Cerebellar nuclear complex (tissue), 1 donor: ENCODE measurements at regions not wholly inside any gene's neighbourhood (a gene's known extent, or its start where the extent isn't known, plus 50 kb on each side); places are given as distances from the start of the nearest gene placed in this dataset.

Experiments
- DNase-seq, 2 experiments: peaks; one replicate each; lab custom pipeline; 2025; lab: John Stamatoyannopoulos, UW

DNA sequence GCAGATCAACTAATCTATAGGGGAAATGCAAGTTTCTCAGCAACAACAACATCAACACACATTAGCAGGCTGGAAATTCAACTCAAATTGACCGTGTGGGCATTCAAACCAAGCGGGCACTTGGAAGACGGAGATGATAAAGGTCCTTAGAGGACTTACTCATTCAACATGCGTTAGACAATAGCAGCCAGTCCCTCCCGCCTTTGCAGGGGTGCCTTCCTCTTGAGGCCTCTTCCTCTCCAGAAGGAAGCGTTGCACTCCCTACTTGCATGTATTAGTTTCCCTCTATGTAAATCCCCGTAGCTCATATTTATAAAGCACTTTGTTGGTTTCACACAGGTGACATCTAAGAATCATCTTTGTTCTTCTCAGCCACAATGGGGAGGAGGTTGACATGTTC, 300.8 kb upstream of the STXBP5 start:
- DNase-seq = no peak

DNA sequence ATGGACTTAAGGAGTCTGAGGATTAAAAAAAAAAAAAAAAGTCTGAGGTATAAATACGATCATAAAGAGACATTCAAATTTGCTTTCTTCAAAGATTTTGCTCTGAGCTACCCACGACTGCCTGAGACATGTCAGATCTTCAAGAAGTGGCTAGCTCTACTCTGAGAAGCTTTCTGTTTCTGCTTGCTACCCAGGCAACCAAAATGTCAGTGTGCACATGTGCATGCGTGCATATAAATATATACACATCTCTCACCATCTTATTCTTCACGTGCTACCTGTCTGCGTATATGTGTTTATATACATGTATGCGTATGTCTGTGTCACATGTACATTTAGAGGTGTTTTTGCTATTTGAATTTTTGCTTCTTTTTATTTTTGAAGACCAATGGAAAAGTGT, 299.6 kb upstream of the STXBP5 start:
- no peak for DNase-seq

DNA sequence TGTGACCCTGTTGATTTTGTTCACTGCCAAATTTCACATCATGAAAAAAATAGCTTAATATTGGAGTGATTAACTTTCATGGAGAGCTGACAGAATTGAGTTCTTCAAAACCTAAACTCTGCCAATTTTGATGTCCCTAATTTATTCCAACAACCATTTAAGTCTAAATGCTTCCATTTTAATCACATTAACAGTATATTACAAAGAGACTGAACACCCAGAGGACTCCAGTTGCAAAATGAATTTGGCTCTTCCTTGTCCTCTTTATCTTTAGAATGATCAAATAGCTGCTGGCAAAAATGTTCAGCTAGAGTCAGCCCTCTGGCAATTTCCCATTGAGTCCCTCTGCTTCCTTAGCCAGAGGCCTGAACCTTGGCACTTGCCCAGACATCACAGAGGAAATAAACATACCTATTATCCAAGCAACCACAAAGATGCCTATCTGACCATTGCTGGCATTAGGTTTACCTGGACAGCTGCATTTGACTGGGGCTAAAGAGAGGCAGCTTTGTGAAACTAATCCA, 299.0 kb upstream of the STXBP5 start:
- no peak for DNase-seq

DNA sequence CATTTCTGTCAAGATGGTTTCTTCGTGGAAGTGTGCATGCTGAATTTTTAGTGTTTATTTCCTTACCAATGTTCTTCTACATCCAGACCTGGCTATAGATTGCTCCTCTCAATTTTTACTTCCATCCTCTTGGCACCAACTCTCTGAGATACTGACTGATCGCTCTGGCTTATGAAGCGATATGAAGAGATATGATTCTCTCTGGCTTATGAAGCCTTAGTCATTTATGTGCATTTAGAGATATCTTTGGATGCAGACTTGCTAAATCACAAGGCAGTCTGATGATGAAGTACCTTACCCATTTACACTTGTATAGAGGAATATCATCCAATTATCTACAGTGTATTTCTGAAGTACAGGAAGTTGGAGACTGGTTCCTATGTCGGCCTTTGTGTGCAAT, 295.4 kb upstream of the STXBP5 start:
- no peak for DNase-seq

DNA sequence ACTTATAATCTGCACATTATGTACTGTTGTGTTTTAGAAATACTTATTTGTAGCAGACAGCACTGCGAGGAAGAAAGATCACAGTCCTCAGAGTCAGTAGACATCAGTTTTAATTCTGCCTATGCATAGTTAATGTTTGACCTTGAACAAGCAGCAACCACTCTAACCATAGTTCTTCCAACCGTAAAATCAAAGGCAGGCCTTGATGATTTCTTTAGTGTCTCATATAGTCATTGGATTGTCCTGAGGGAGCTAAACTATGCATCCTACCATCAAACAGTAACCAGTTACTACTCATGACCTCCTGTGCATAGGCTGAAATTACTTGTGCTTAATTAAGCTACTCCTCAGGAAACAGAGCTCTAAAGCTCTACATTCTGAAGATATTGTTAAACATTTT, 294.8 kb upstream of the STXBP5 start:
- DNase-seq = no peak

DNA sequence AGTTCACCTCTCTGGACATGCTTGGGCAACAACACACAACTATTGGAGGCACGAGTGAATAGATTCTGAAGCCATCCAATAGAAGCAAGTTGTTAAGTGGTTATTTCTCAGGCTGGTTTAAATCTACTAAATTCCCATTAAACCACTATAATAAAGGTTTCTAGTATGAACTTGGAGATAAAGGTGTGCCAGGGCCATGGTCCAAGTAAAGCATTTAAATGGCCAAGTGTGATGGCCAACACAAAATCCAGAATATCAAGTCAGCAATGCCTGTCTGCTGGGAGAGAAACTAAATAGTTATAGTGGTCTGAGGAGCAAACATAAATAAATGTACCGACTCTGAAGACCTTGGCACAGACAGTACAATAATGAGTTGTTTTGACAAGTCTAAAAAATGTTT, 294.3 kb upstream of the STXBP5 start:
- DNase-seq = no peak

DNA sequence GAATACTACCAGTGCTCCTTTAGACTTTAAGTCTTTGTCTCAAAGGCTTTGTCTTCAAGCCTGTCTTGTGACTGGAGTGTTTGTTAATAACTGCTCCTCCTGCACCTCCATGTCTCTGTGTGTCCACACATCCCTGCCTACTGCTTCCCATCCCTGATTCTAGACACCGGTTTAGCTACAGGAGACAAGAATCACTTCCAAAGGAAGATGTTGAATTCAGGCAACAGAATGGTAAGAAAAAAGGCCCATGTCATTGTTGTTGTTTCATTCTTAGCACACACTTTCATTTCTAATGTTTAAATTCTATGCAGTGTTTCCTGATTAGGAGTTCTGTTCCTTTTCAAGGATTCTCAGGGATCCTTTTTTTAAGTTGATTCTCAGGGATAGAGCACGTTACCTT, 293.6 kb upstream of the STXBP5 start:
- no peak for DNase-seq

DNA sequence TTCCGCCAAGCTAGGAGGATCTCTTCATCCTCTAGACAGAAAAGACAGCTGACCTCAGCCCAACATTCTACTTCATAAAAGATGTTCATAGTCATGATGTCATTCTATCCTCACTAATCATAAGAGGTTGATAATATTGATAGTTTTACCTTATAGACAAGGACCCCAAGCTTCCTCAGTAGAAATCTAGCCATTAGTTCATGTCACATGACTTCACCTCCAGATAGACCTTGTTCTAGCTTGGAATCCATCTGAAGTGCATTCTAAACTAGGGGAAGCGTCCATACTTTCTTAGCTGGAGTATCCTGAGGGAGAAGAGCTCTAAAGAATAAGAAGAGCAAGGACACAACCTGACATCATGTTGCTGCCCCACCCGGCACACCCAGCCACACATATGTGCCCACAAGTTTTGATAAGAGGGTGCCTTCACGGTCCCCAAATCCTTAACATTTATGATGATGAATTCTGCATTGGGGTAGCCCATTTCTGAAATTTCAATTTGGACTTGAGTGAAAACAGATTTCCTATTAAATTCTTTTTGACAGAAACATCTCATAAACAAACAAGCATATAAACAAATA, 292.5 kb upstream of the STXBP5 start:
- DNase-seq = no peak

DNA sequence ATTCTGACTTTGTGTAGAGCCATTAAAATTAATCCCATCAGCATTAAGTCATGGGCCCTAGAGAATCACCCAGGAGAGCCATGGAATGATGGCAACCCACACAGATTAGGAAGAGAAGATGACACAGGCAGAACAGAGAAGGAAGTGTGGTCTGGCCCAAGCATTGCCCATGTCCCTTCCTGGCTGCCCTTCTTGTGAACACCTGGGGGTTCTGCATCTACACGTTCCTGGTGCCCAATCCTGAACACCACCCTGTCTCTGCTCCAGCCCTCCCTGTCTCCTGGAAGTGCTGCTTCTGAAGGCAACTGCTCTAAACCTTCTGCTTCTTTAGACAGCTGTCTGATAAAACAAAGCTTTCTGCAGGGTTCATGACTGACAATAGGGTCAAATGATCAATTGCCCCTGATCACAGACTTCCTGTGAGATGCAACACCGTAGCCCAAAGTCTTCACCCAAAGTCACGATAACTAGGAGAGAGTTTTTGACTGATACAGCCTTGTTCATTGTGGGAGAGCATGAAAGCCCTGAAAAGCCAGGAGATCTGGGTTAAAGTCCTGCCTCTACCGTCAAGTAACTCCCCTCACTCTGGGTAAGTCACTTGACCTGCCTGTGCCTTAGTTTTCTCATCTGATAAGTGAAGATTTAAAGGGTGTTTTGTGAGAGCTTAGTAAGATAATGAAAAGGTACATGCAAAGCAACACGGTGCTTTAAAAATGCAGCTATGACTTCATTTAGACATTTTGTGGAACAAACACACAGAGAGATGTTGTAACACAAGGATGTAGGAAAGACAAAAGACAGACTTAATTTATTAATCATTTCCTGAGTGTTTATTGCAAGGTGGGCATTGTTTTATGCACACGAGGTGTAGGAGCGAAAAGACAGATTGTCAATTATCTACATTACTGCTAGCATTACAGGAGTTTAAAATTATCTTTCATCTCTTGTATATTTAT, 291.2 kb upstream of the STXBP5 start:
- no peak for DNase-seq

DNA sequence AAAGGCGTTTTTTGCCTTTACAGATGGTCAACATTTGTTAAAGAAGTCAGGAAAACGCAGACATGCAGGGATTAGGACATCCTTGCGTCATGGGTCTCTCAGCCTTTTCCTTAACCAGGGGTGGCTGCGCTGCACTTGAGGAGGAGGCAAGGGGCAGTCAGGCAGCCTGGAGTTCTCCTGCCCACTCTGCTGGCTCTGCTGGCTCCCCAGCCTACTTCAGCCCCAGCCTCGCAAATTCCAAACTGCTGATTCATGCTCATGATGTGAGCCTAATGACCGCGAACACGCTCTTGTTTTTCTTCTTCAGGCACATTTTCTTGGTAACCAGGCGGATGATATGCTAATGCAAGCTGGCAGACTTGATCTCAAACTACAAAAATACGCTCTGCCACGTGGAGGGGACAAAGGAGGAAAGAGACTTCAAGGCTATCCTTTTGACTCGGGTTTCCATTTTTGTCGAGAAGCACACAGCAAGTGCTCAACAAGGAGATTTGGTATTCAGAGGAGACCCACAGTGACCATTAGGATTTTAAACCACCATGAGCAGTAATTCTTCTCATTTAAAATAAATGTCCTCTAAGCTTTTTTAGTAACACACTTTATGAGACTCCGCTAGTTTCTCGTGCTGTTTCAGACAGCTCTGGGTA, 290.3 kb upstream of the STXBP5 start:
- DNase-seq = no peak

DNA sequence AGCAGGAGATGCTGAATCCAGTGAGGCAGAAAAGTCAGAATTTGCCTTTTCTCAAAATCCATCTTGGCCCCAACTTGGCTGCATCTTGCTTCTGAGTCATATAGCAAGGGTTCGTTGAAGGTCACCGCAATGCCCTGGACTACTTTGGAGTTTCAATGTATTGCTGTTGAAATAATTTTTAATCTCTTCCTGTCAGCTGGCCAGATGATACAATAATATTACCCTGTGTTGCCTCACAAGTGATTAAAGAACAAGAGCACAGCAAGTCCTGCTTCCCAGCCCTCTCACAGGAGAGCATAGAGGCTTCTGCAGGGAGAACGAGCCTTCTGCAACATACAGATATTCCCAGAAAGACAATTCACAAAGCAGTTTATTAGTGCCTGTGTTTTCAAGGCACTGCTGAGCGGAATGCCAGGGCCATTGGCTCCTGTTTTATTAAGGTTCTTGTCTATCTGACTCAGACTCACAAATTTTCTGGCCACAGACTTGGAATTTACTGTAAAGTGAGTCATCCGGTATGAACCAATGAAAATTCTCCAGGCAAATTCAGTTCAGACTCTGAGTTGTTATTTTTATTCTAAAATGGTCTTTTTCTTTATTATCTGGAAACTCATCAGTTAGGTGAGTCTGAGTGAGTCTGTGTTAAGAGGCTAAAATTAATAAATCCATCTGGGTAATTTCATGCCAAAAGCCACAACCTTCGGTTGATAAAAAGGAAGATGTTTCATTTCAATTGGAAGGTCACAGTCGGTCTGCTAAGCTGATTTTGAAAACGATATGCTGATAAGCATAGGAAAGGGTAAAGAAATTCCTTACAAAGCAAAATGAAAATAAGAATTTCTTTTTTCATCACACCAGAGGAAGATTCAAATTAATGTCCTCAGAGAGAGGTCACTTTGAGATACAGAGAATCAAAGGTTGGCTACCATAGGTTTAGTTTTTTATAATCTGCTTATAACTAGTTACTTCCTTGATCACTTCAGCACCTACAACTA, 289.4 kb upstream of the STXBP5 start:
- DNase-seq = no peak

DNA sequence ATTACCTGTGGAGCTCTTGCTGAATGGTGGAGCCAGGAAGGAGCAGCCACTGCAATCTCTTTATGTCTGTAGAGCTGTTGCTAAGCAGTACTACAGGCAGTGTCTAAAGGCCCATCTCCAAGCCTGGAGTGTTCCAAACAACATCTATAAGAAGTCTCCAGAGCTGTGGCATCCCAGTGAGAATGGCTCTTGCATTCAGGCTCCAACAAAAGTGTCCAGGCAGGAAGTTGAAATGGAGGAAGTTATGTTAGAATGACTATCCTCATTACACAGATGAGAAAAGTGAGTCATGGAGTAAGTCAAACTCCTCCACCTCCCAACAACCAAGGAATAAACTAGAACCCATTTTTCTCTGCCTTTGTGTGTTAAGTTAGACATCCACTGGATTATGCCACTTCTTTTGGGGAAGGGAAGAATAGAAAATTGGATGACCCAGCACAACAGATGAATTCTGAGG, 288.5 kb upstream of the STXBP5 start:
- no peak for DNase-seq

DNA sequence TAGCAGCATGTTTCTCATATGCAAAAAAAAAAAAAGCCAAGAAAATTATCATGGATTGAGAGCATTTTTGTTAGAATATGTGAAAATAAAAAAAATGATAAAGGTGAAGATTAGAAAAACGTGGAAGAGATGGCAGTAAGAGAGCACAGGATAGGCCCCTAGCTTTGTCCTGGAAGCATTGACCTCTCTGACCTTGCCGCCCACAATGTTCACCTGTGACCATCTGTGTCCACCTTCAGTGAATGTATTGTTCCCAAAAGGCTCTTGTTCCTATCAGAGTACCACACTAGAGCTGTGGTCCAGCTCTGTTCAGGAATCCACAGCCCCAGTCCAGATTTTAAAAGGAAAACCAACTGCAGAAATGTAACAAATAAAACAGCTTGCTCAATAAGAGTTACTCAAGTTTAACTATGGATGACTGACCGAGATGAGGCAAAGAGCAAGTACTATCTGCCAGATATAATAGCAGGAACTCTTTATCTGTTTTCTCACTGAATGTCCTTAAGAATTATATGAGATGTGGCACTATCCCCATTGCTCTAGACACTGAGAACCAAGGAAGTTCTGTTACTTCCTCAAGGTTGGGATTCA, 287.7 kb upstream of the STXBP5 start:
- DNase-seq = no peak

DNA sequence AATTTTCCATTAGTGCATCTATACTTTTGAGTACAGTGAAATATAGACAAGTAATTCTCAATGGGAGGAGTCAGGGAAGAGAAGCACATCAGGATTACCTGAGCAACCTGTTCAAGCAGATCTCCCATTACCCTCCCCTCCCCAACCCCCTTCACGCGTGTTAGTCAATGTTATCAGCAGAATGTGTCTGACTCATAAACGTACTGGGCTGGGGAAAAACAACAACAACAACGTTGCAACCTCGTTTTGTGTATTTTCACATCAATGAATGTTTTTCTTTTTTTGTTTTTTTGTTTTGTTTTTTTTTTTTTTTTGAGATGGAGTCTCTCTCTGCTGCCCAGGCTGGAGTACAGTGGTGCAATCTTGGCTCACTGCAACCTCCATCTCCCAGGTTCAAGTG, 287.0 kb upstream of the STXBP5 start:
- DNase-seq = no peak

DNA sequence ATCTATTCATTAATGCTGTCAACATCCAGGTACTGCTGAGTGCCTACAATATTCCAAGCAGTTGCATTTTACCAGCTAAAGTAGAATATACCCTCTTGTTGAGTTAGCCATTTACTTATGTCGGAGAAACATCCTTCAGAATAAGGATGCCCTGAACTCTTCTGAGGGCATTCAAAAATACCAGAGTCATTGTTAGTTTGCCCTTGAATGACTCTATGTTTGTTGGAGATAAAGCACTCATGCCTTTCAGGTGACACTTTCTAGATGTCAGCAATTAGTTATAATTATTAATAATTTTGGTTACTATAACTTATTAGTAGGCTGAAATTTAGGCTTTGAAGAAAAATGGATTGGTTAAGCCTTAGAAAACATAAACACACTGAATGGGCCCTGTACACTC, 286.2 kb upstream of the STXBP5 start:
- DNase-seq = no peak

DNA sequence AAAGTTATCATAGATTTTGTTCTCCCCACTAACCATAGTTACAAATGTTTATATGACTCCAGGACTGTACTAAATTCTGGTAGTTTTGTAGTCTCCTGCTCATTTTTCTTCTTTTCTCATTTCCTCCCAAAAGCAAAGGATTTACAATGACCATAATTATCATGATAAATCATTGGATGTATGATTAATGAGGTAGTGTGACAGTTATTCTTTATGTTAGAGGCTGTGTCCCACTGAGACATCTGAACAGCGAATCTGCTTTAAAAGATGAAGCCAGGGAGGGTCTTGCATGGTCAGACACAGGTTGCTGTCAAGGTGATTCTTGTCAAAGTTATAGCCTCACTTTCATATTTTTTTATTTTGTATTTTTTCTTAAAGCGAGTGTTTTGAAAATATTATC, 285.2 kb upstream of the STXBP5 start:
- no peak for DNase-seq

DNA sequence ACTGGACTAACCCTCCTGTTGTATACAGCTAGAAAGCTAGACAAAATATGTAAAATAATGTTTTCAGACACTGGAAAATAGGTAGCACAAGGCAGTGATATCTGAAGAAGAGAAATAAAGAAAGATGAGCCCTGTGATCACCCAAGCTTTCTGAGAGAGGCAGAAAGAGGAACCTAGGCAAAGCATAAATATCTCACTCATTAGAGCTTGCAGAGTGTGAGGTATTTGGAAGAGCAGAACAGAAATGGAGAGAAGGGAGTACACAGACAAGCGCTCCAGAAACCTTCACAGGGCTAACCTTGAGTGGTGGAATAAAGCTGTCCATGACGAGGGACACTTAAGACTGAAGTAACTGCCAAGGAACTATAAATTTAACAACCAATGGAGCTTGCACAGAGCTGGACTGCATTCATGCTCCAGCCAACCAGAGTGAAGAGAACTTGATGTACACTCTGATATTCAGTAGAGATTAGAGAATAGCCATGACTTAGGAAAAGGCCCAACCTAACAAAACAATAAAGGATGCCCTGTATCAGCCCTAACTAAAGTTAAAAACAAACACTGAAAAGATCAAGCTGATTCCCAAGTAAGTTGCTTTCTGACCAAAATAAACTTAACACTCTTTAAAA, 280.9 kb upstream of the STXBP5 start:
- no peak for DNase-seq

DNA sequence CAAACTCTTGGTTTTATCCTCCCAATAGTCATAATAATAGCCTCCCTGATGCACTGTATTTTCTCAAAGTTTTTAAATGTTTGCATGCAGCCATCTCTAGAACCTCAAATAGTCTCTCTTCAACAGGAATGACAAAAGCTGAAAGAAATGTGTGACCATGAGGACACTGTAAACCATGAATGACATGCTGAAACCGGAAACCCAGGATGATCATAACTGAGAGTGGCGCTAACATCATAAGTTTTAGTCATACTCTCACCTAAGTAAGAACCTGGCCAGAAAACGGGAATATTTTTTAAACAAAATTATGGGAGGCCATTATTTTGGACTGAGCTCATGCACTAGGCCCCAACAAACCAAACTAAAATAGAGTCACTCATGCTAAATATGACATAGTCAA, 278.4 kb upstream of the STXBP5 start:
- no peak for DNase-seq

DNA sequence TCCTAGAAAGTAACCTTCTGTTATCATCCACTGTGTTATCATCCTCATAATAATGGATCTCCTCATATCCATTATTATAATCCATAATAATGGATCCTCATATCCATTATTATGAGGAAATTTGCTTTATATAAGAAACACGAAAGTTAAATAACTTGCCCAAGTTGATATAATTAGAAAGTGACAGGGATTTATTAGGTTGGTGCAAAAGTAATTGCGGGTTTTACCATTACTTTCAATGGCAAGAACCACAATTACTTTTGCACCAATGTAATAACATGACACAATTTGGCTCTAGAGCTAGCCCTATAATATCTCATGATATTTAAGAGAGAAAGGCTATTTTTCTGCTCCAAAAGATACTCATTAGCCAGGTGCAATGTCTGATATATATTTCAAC, 275.7 kb upstream of the STXBP5 start:
- no peak for DNase-seq

DNA sequence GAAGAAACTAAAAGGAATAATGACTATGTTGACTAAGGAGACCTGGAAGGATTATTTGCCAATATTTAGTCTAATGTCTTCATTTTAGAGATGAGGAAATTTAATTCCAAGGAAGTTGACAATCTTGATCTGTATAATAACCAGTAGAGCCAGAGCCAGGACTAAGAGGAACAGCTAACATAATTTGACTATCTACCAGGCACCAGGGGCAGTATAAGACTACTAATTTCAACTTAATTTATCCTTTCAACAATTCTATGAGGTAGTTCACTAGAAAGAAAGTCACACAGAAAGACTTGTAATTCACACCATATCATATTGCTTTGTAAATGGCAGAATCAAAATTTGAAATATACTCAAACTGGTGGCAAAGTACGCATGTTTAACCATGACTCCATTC, 273.0 kb upstream of the STXBP5 start:
- DNase-seq = no peak

DNA sequence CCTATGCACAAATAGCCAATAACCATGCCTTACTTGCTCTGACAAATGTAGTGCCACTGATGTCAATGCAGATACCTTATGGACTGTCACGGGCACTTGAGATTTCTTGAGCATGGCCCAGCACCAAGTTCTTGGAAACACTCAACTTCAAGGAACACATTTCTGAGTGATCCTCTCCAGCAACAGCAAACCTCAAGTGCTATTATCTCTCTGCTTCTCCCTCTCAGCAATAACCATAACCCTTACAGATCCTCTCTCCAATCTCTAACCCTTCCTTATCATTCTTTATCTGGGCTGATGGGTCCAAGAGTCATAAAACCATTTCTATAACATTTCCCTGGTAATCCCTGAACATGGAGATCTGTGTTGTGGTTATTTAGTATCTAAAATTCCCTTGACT, 266.9 kb upstream of the STXBP5 start:
- no peak for DNase-seq
